ACC112 (cell line): ENCODE measurements at regions not wholly inside any gene's neighbourhood (a gene's known extent, or its start where the extent isn't known, plus 50 kb on each side); places are given as distances from the start of the nearest gene placed in this dataset.
"Not testable (repeated sequence)": the region's sequence is repeated elsewhere in the genome, so short reads cannot be mapped to it uniquely, and the experiment has no call there.

ENCODE experiments used
- H2AFZ ChIP-seq: fragments of 200-600 bp; sonication (generic); one replicate; pipeline ENCODE4 v1.6.0; 2017; ENCODE audit warnings: antibody characterized with exemption, low read length; ENCODE audit not compliant: unreplicated experiment
- H3K27ac ChIP-seq: fragments of 200-600 bp; sonication (generic); 2 replicates; pipeline ENCODE4 v1.5.1; 2014; ENCODE audit warnings: low read depth, mild to moderate bottlenecking, antibody characterized with exemption, low read length, moderate library complexity
- H3K27me3 ChIP-seq: fragments of 200-600 bp; sonication (generic); 2 replicates; pipeline ENCODE4 v1.6.1; 2014; ENCODE audit warnings: mild to moderate bottlenecking, antibody characterized with exemption, low read length, moderate library complexity, mixed read lengths; ENCODE audit not compliant: insufficient read depth
- H3K36me3 ChIP-seq: fragments of 200-600 bp; sonication (generic); 2 replicates; pipeline ENCODE4 v1.6.1; 2016; ENCODE audit warnings: mild to moderate bottlenecking, antibody characterized with exemption, low read length, moderate library complexity, mixed read lengths; ENCODE audit not compliant: insufficient read depth
- H3K4me1 ChIP-seq: fragments of 200-600 bp; sonication (generic); one replicate; pipeline ENCODE4 v1.6.1; 2016; ENCODE audit warnings: low read length, mixed read lengths; ENCODE audit not compliant: insufficient read depth, unreplicated experiment, control insufficient read depth
- H3K4me3 ChIP-seq: fragments of 200-600 bp; sonication (generic); 2 replicates; pipeline ENCODE4 v1.5.1; 2014; ENCODE audit warnings: mild to moderate bottlenecking, low read depth, low read length
- H3K79me2 ChIP-seq: fragments of 200-600 bp; sonication (generic); one replicate; pipeline ENCODE4 v1.6.0; 2016; ENCODE audit warnings: low read length; ENCODE audit not compliant: control insufficient read depth, unreplicated experiment, insufficient read depth

DNA sequence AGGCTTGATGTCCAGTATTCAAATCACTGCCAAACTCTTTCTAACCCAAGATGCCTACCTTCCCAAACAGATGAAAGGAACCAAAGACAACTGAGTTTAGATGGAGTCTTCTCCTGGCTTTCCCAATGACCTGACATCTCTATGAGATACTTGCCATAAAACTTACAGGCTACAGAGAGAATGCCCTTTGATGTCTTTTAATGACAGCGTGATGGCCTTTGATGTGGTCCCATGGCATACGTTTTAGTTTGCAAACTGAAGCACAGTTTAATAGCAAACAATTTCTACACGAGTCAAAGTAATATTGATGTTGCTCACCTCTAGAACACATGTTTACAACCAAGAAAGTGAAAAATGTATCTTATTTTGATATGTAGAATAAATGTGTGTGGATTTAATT, 73.2 kb downstream of the ZIC4 start:
- H3K4me3 ChIP-seq: no peak overlapping the region
- no peaks in the 10 kb centered on the region for H3K4me1 ChIP-seq
- H3K36me3 ChIP-seq: no peaks in the 10 kb centered on the region
- peaks cover 23% of the 10 kb centered on the region for H3K27me3 ChIP-seq
- no peaks in the 10 kb centered on the region for H3K79me2 ChIP-seq
- H3K27ac ChIP-seq: no peak overlapping the region
- H2AFZ ChIP-seq: no peak overlapping the region

DNA sequence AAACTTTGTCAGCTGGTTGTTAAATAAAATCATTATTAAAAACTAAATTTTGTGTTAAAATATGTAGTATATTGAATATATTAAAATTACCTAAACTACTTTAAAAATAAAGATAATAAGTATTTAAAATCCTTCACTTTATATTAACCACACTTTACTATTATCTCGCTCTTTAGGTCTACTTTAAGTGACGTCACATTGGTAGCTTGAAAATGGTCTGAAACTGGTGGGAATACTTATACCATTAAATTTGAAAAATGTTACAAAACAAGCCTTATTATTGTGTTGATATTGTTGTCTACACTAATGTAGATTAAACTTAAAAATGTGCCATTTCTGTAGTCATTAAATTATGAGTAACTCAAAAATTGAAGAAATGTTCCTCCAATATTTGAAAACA, 77.6 kb downstream of the ZIC4 start:
- H3K4me1 ChIP-seq: no peaks in the 10 kb centered on the region

GRCh38 chr3:147324356-147324755, 82.0 kb downstream of the ZIC4 start:
- Histone ChIP-seq H3K36me3 (no peaks in the 10 kb centered on the region), H2AFZ (no peak overlapping the region), H3K79me2 (no peaks in the 10 kb centered on the region), H3K4me1 (no peaks in the 10 kb centered on the region), H3K4me3 (no peak overlapping the region), H3K27ac (no peak overlapping the region), H3K27me3 (no peaks in the 10 kb centered on the region)

More for the DNA sequence above, 77.6 kb downstream of the ZIC4 start:
- no peak overlapping the region for H3K27ac ChIP-seq
- H3K4me3 ChIP-seq: no peak overlapping the region
- H3K79me2 ChIP-seq: no peaks in the 10 kb centered on the region
- no peak overlapping the region for H2AFZ ChIP-seq
- H3K27me3 ChIP-seq: peaks cover 9% of the 10 kb centered on the region; the same call in 1 of the 2 replicates
- H3K36me3 ChIP-seq: no peaks in the 10 kb centered on the region

- H3K79me2 ChIP-seq: no peaks in the 10 kb centered on the region
- H3K36me3 ChIP-seq: no peaks in the 10 kb centered on the region
- H3K4me1 ChIP-seq: no peaks in the 10 kb centered on the region
- no peak overlapping the region for H3K27ac ChIP-seq
- peaks cover 3% of the 10 kb centered on the region; the same call in 1 of the 2 replicates for H3K27me3 ChIP-seq
- H2AFZ ChIP-seq: no peak overlapping the region
- no peak overlapping the region for H3K4me3 ChIP-seq
Observed at GRCh38 chr3:147318900-147319299, 87.4 kb downstream of the ZIC4 start.

- not testable (repeated sequence) for H3K36me3 ChIP-seq, H3K4me1 ChIP-seq, H2AFZ ChIP-seq, H3K27me3 ChIP-seq, H3K79me2 ChIP-seq, H3K27ac ChIP-seq, H3K4me3 ChIP-seq
Observed at GRCh38 chr3:147317080-147317479, 89.3 kb downstream of the ZIC4 start.

DNA sequence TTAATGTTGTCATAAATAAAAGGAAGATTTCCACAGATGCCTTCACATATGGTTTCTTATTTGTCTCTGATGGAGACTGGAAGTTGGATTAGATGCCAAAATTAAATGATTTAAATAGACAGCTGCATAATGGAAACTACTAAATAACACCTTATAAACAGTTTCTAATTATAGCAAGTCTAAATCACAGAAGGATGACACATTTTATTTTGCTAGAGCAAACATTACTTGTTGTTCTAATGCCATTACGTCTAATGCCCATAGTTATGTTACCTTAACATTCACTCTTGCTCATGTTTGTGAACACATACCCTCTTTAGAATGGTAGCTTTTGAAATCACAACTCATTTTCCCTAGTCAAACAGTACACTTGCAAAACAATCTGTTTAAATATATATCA, 92.8 kb downstream of the ZIC4 start:
- no peaks in the 10 kb centered on the region for H3K36me3 ChIP-seq
- no peaks in the 10 kb centered on the region for H3K79me2 ChIP-seq
- no peak overlapping the region for H3K4me3 ChIP-seq
- H3K4me1 ChIP-seq: no peaks in the 10 kb centered on the region
- no peak overlapping the region for H2AFZ ChIP-seq
- peaks cover 10% of the 10 kb centered on the region; the same call in 1 of the 2 replicates for H3K27me3 ChIP-seq
- H3K27ac ChIP-seq: no peak overlapping the region

DNA sequence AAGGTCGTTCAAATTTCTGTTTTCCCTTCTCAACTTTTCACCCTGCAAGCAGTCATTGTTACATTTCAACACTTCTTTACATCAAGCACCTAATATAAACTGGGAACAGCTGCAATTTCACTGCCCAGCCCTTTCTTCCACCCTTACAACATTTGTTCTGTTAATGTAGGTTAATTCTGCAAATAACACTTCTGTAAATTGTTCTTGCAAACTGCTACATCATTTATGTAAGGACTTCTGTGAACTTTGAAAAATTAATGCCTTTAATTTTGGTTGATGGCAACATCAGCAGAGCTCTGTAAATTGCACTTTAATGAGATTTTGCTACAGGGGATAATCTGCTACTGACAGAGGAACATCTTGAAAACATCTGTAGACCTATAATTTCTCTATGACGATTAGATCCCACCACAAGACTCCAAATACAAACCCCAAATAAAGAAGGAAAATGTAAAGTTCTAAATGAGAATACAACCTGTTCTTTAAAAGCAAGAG, 93.5 kb downstream of the ZIC4 start:
- Histone ChIP-seq H3K4me3 (no peak overlapping the region), H3K79me2 (no peaks in the 10 kb centered on the region), H2AFZ (no peak overlapping the region), H3K36me3 (no peaks in the 10 kb centered on the region), H3K27ac (no peak overlapping the region), H3K4me1 (no peaks in the 10 kb centered on the region), H3K27me3 (peaks cover 10% of the 10 kb centered on the region; the same call in 1 of the 2 replicates)

- Histone ChIP-seq H2AFZ (no peak overlapping the region), H3K4me3 (no peak overlapping the region), H3K4me1 (no peaks in the 10 kb centered on the region), H3K79me2 (no peaks in the 10 kb centered on the region), H3K27me3 (peaks cover 10% of the 10 kb centered on the region; the same call in 1 of the 2 replicates), H3K36me3 (no peaks in the 10 kb centered on the region), H3K27ac (no peak overlapping the region)
Observed at GRCh38 chr3:147311716-147312115, 94.6 kb downstream of the ZIC4 start.

GRCh38 chr3:147305533-147306250, 100.7 kb downstream of the ZIC4 start:
- no peak overlapping the region; the same call in 1 of the 2 replicates for H3K27ac ChIP-seq
- H3K27me3 ChIP-seq: no peaks in the 10 kb centered on the region
- H3K4me3 ChIP-seq: no peak overlapping the region
- H2AFZ ChIP-seq: no peak overlapping the region
- no peaks in the 10 kb centered on the region for H3K36me3 ChIP-seq
- no peaks in the 10 kb centered on the region for H3K79me2 ChIP-seq
- peaks cover 16% of the 10 kb centered on the region for H3K4me1 ChIP-seq

GRCh38 chr3:147304756-147305155, 101.6 kb downstream of the ZIC4 start:
- no peak overlapping the region for H3K27ac ChIP-seq
- H3K4me1 ChIP-seq: peaks cover 17% of the 10 kb centered on the region
- no peaks in the 10 kb centered on the region for H3K36me3 ChIP-seq
- no peak overlapping the region for H2AFZ ChIP-seq
- H3K27me3 ChIP-seq: no peaks in the 10 kb centered on the region
- H3K4me3 ChIP-seq: no peak overlapping the region
- no peaks in the 10 kb centered on the region for H3K79me2 ChIP-seq

GRCh38 chr3:147301781-147302180, 104.6 kb downstream of the ZIC4 start:
- peaks cover 35% of the 10 kb centered on the region for H3K4me1 ChIP-seq
- H3K79me2 ChIP-seq: no peaks in the 10 kb centered on the region
- no peaks in the 10 kb centered on the region for H3K36me3 ChIP-seq
- H2AFZ ChIP-seq: no peak overlapping the region
- no peaks in the 10 kb centered on the region for H3K27me3 ChIP-seq
- no peak overlapping the region for H3K4me3 ChIP-seq
- no peak overlapping the region for H3K27ac ChIP-seq
